H1 (cell line): ENCODE measurements at regions not wholly inside any gene's neighbourhood (a gene's known extent, or its start where the extent isn't known, plus 50 kb on each side); places are given as distances from the start of the nearest gene placed in this dataset.

Source experiments
- CHD7 ChIP-seq: fragments of 300-600 bp; sonication (generic); IDR thresholded peaks from 2 replicates; pipeline ENCODE4 v1.7.1; 2012; ENCODE audit warnings: low read length, moderate library complexity, mild to moderate bottlenecking, inconsistent platforms; ENCODE audit not compliant: insufficient replicate concordance
- RXRA ChIP-seq: IDR thresholded peaks from 2 replicates; pipeline ENCODE4 v1.6.1; 2011; ENCODE audit warnings: low read depth, mild to moderate bottlenecking, low read length, moderate library complexity; ENCODE audit not compliant: insufficient read depth
- SIN3A ChIP-seq, 2 experiments: IDR thresholded peaks in 1 of 2; conservative IDR thresholded peaks in 1 of 2; 2 replicates each; pipeline ENCODE4 v1.6.1; 2011 to 2012; ENCODE audit warnings: low read length in 2 of 2, improper control_type of control experiment in 1 of 2, low read depth in 1 of 2, mild to moderate bottlenecking in 1 of 2
- SRF ChIP-seq: IDR thresholded peaks from 2 replicates; pipeline ENCODE4 v1.6.1; 2011; ENCODE audit warnings: mild to moderate bottlenecking, low read depth, low read length, moderate library complexity
- TCF12 ChIP-seq: IDR thresholded peaks from 2 replicates; pipeline ENCODE4 v1.6.1; 2011; ENCODE audit warnings: low read depth, mild to moderate bottlenecking, low read length

- TF ChIP-seq CHD7 (no peak), SRF (no peak), RXRA (no peak), SIN3A (conservative IDR thresholded peaks at IDR 0.05 in 1 of 2, IDR thresholded peaks at IDR 0.05 in 1 of 2; ENCODE audit: low read depth in 1 of 2, low read length in 2 of 2) (no peak), TCF12 (no peak)
Measured at GRCh38 chr2:19844750-19845149, 57.0 kb downstream of the TTC32 start (continued).
